Trophoblast cell (in vitro differentiated cells and primary cell): ENCODE measurements at regions not wholly inside any gene's neighbourhood (a gene's known extent, or its start where the extent isn't known, plus 50 kb on each side); places are given as distances from the start of the nearest gene placed in this dataset.

Experiments
- DNase-seq, 2 donors: peaks; one replicate each; pipeline ENCODE4 v3.0.0-alpha.2; 2016
- H2AFZ ChIP-seq: 2 replicates; pipeline ENCODE4 v1.6.1; 2013; ENCODE audit warnings: low read length, moderate library complexity, mild to moderate bottlenecking; ENCODE audit not compliant: insufficient read depth, poor library complexity
- H2AK5ac ChIP-seq: 2 replicates; pipeline ENCODE4 v1.6.1; 2013; ENCODE audit warnings: mild to moderate bottlenecking, low read length
- H2BK120ac ChIP-seq: 2 replicates; pipeline ENCODE4 v1.6.1; 2013; ENCODE audit warnings: low read length, mild to moderate bottlenecking, moderate library complexity; ENCODE audit not compliant: insufficient read depth, poor library complexity
- H2BK12ac ChIP-seq: 2 replicates; pipeline ENCODE4 v1.6.1; 2013; ENCODE audit warnings: mild to moderate bottlenecking, low read length, moderate library complexity
- H2BK5ac ChIP-seq: 2 replicates; pipeline ENCODE4 v1.6.1; 2013; ENCODE audit warnings: low read length, low read depth, moderate library complexity, mild to moderate bottlenecking; ENCODE audit not compliant: poor library complexity
- H3K14ac ChIP-seq: 2 replicates; pipeline ENCODE4 v1.6.1; 2013; ENCODE audit warnings: mild to moderate bottlenecking, low read length
- H3K18ac ChIP-seq: 2 replicates; pipeline ENCODE4 v1.6.1; 2013; ENCODE audit warnings: mild to moderate bottlenecking, low read length
- H3K23ac ChIP-seq: 2 replicates; pipeline ENCODE4 v1.6.1; 2013; ENCODE audit warnings: low read length
- H3K27ac ChIP-seq: 2 replicates; pipeline ENCODE4 v1.5.1; 2013; ENCODE audit warnings: low read depth, mild to moderate bottlenecking, inconsistent platforms, low read length, moderate library complexity
- H3K27me3 ChIP-seq: 2 replicates; pipeline ENCODE4 v1.6.1; 2013; ENCODE audit warnings: inconsistent platforms, mild to moderate bottlenecking, low read length, moderate library complexity; ENCODE audit not compliant: insufficient read depth
- H3K36me3 ChIP-seq, 2 experiments: 1 replicate in 1 of 2; 2 replicates in 1 of 2; pipeline ENCODE4 v1.6.1; 2013; ENCODE audit warnings: low read length in 2 of 2, mild to moderate bottlenecking in 2 of 2, moderate library complexity in 1 of 2; ENCODE audit not compliant: insufficient read depth in 2 of 2, control insufficient read depth in 1 of 2
- H3K4ac ChIP-seq: 2 replicates; pipeline ENCODE4 v1.6.1; 2013; ENCODE audit warnings: low read depth, mild to moderate bottlenecking, low read length, moderate library complexity
- H3K4me1 ChIP-seq, 2 experiments: 1 replicate in 1 of 2; 2 replicates in 1 of 2; pipeline ENCODE4 v1.6.1; 2013; ENCODE audit warnings: low read length in 2 of 2, mild to moderate bottlenecking in 2 of 2, moderate library complexity in 1 of 2; ENCODE audit not compliant: insufficient read depth in 2 of 2, control insufficient read depth in 1 of 2
- H3K4me2 ChIP-seq: 2 replicates; pipeline ENCODE4 v1.6.1; 2013; ENCODE audit warnings: inconsistent platforms, mild to moderate bottlenecking, low read length, moderate library complexity
- H3K4me3 ChIP-seq: 2 replicates; pipeline ENCODE4 v1.5.1; 2013; ENCODE audit warnings: mild to moderate bottlenecking, low read depth, low read length, inconsistent platforms
- H3K79me1 ChIP-seq: one replicate; pipeline ENCODE4 v1.6.1; 2013; ENCODE audit warnings: low read length
- H3K79me2 ChIP-seq: 2 replicates; pipeline ENCODE4 v1.6.1; 2013; ENCODE audit warnings: low read length, mild to moderate bottlenecking; ENCODE audit not compliant: control insufficient read depth, insufficient read depth, poor library complexity
- H3K9ac ChIP-seq: 2 replicates; pipeline ENCODE4 v1.6.1; 2013; ENCODE audit warnings: mild to moderate bottlenecking, low read length
- H3K9me3 ChIP-seq: 2 replicates; pipeline ENCODE4 v1.6.1; 2013; ENCODE audit warnings: low read depth, mild to moderate bottlenecking, control low read depth, inconsistent platforms, low read length; ENCODE audit not compliant: insufficient read depth
- H4K12ac ChIP-seq: 2 replicates; pipeline ENCODE4 v1.6.1; 2013; ENCODE audit warnings: low read depth, mild to moderate bottlenecking, low read length, moderate library complexity
- H4K8ac ChIP-seq: 2 replicates; pipeline ENCODE4 v1.6.1; 2013; ENCODE audit warnings: low read depth, mild to moderate bottlenecking, low read length, moderate library complexity
- H4K91ac ChIP-seq: one replicate; pipeline ENCODE4 v1.6.1; 2013; ENCODE audit warnings: low read depth, mild to moderate bottlenecking, low read length, moderate library complexity
- WGBS: extraction: QIAGEN DNeasy Blood & Tissue Kit; methylation state at CpG from one replicate; pipeline ENCODE4 v1.1.7; 2013; ENCODE audit warnings: missing lambda C conversion rate; ENCODE audit not compliant: insufficient read length, insufficient coverage; ENCODE audit errors: extremely low coverage; 5-methylcytosine and 5-hydroxymethylcytosine counted together

- Histone ChIP-seq H4K12ac (no peak overlapping the region), H3K9me3 (no peaks in the 10 kb centered on the region), H3K18ac (no peak overlapping the region), H3K79me1 (no peaks in the 10 kb centered on the region), H3K4me3 (no peak overlapping the region), H3K14ac (no peak overlapping the region), H3K4me1 (no peaks in the 10 kb centered on the region), H2AK5ac (no peak overlapping the region), H3K27me3 (no peaks in the 10 kb centered on the region), H3K23ac (no peak overlapping the region), H2BK120ac (no peak overlapping the region), H2BK5ac (no peak overlapping the region), H3K36me3 (no peaks in the 10 kb centered on the region), H4K91ac (no peak overlapping the region), H3K27ac (no peak overlapping the region), H2AFZ (no peak overlapping the region), H3K4ac (no peak overlapping the region), H2BK12ac (no peak overlapping the region), H4K8ac (no peak overlapping the region), H3K9ac (no peak overlapping the region), H3K4me2 (no peak overlapping the region), H3K79me2 (no peaks in the 10 kb centered on the region)
- no CpG with 5 or more reads among the region's 3 CpGs for WGBS
- no peak for DNase-seq
These were observed 126.0 kb upstream of the ERCC4 start for GRCh38 chr16:13793841-13794409.

GRCh38 chr16:13795131-13795530 lies 124.8 kb upstream of the ERCC4 start:
- H4K8ac ChIP-seq = no peak overlapping the region
- no peak overlapping the region for H3K4ac ChIP-seq
- H2BK120ac ChIP-seq = no peak overlapping the region
- H3K9me3 ChIP-seq = no peaks in the 10 kb centered on the region
- H3K27me3 ChIP-seq = no peaks in the 10 kb centered on the region
- no CpG with 5 or more reads among the region's 3 CpGs for WGBS
- no peak overlapping the region for H3K14ac ChIP-seq
- H3K27ac ChIP-seq = no peak overlapping the region
- no peak overlapping the region for H4K91ac ChIP-seq
- no peak for DNase-seq
- no peak overlapping the region for H3K4me3 ChIP-seq
- H3K4me1 ChIP-seq = no peaks in the 10 kb centered on the region
- no peak overlapping the region for H3K23ac ChIP-seq
- H3K4me2 ChIP-seq = no peak overlapping the region
- no peak overlapping the region for H4K12ac ChIP-seq
- H3K36me3 ChIP-seq = no peaks in the 10 kb centered on the region
- no peak overlapping the region for H3K9ac ChIP-seq
- no peak overlapping the region for H2AFZ ChIP-seq
- no peak overlapping the region for H2AK5ac ChIP-seq
- no peaks in the 10 kb centered on the region for H3K79me2 ChIP-seq
- no peaks in the 10 kb centered on the region for H3K79me1 ChIP-seq
- H2BK5ac ChIP-seq = no peak overlapping the region
- no peak overlapping the region for H2BK12ac ChIP-seq
- H3K18ac ChIP-seq = no peak overlapping the region

GRCh38 chr16:13797718-13798117 lies 122.2 kb upstream of the ERCC4 start:
- H2BK5ac ChIP-seq = no peak overlapping the region
- H3K4me1 ChIP-seq = no peaks in the 10 kb centered on the region
- H2BK12ac ChIP-seq = no peak overlapping the region
- H3K79me2 ChIP-seq = no peaks in the 10 kb centered on the region
- H4K91ac ChIP-seq = no peak overlapping the region
- H3K27ac ChIP-seq = no peak overlapping the region
- no peaks in the 10 kb centered on the region for H3K27me3 ChIP-seq
- no peak overlapping the region for H3K23ac ChIP-seq
- no peaks in the 10 kb centered on the region for H3K79me1 ChIP-seq
- H3K9ac ChIP-seq = no peak overlapping the region
- H3K14ac ChIP-seq = no peak overlapping the region
- no peak overlapping the region for H3K4ac ChIP-seq
- no peak overlapping the region for H3K18ac ChIP-seq
- DNase-seq = no peak
- H3K9me3 ChIP-seq = no peaks in the 10 kb centered on the region
- no peak overlapping the region for H2AFZ ChIP-seq
- no peak overlapping the region for H2BK120ac ChIP-seq
- no peak overlapping the region for H3K4me2 ChIP-seq
- no peaks in the 10 kb centered on the region for H3K36me3 ChIP-seq
- no peak overlapping the region for H3K4me3 ChIP-seq
- no peak overlapping the region for H4K8ac ChIP-seq
- no peak overlapping the region for H2AK5ac ChIP-seq
- no peak overlapping the region for H4K12ac ChIP-seq

GRCh38 chr16:13798211-13798610 lies 121.7 kb upstream of the ERCC4 start:
- no peaks in the 10 kb centered on the region for H3K79me1 ChIP-seq
- no peak overlapping the region for H2BK5ac ChIP-seq
- no peak overlapping the region for H2AFZ ChIP-seq
- no CpG with 5 or more reads among the region's 2 CpGs for WGBS
- H3K79me2 ChIP-seq = no peaks in the 10 kb centered on the region
- no peak overlapping the region for H3K4me3 ChIP-seq
- H2BK120ac ChIP-seq = no peak overlapping the region
- H4K8ac ChIP-seq = no peak overlapping the region
- no peak overlapping the region for H2BK12ac ChIP-seq
- H3K27me3 ChIP-seq = no peaks in the 10 kb centered on the region
- no peak overlapping the region for H3K14ac ChIP-seq
- H3K27ac ChIP-seq = no peak overlapping the region
- H4K12ac ChIP-seq = no peak overlapping the region
- no peak overlapping the region for H3K9ac ChIP-seq
- H3K4ac ChIP-seq = no peak overlapping the region
- no peaks in the 10 kb centered on the region for H3K9me3 ChIP-seq
- DNase-seq = no peak
- no peak overlapping the region for H2AK5ac ChIP-seq
- no peak overlapping the region for H3K4me2 ChIP-seq
- no peak overlapping the region for H4K91ac ChIP-seq
- no peaks in the 10 kb centered on the region for H3K4me1 ChIP-seq
- H3K23ac ChIP-seq = no peak overlapping the region
- no peak overlapping the region for H3K18ac ChIP-seq
- H3K36me3 ChIP-seq = no peaks in the 10 kb centered on the region
